ENCODE measurements at regions not wholly inside any gene's neighbourhood (a gene's known extent, or its start where the extent isn't known, plus 50 kb on each side); places are given as distances from the start of the nearest gene placed in this dataset.

GRCh38 chr2:7646661-7647060 lies 729.4 kb downstream of the RNF144A start:
- no peak for TF ChIP-seq EZH2phosphoT487 (IDR thresholded peaks at IDR 0.05; ENCODE audit: insufficient read depth, low read depth)
- no peak for TF ChIP-seq EZH2 (IDR thresholded peaks at IDR 0.05; ENCODE audit: insufficient read depth, poor library complexity, severe bottlenecking)
- 0 out of 2 replicates have a peak, but pooled peaks cover 3% of the 10 kb centered on the region for H3K27me3 ChIP-seq (replicated peaks; ENCODE audit: insufficient read depth)
- H3K4me2 ChIP-seq (ENCODE audit: unreplicated experiment), result no peak overlapping the region
- no peaks in the 10 kb centered on the region for H3K4me1 ChIP-seq (ENCODE audit: insufficient read depth)
- 67 to 71% methylated on average over 6 of the region's 6 CpGs for WGBS, 2 experiments (ENCODE audit: low coverage in 1 of 2, low lambda C conversion rate in 2 of 2, missing lambda C conversion rate in 2 of 2)
- no peak overlapping the region for H2AFZ ChIP-seq
- DNase-seq, result no peak
- no peak overlapping the region for H3K4me3 ChIP-seq
- no peak overlapping the region for H3K9ac ChIP-seq
- H3K79me2 ChIP-seq (ENCODE audit: insufficient read depth), result no peaks in the 10 kb centered on the region
- H4K20me1 ChIP-seq (ENCODE audit: insufficient read depth), result no peaks in the 10 kb centered on the region
- H3K27ac ChIP-seq, result no peak overlapping the region
- H3K9me2 ChIP-seq (ENCODE audit: insufficient read depth), result no peaks in the 10 kb centered on the region
- in situ Hi-C loops (cut with MboI), result no loop called here
- H3F3A ChIP-seq (ENCODE audit: insufficient read depth), result no peaks in the 10 kb centered on the region
- no peaks in the 10 kb centered on the region for H3K9me3 ChIP-seq (ENCODE audit: low read depth)
- no peaks in the 10 kb centered on the region for H3K36me3 ChIP-seq (ENCODE audit: low read depth)

- WGBS, 2 experiments (ENCODE audit: low coverage in 1 of 2, low lambda C conversion rate in 2 of 2, missing lambda C conversion rate in 2 of 2), result 39 to 44% methylated on average over 7 of the region's 7 CpGs
- no peaks in the 10 kb centered on the region for H3K9me2 ChIP-seq (ENCODE audit: insufficient read depth)
- no peak overlapping the region for H3K9ac ChIP-seq
- H3K27ac ChIP-seq, result no peak overlapping the region
- in situ Hi-C loops (cut with MboI), result no loop called here
- no peaks in the 10 kb centered on the region for H3K9me3 ChIP-seq (ENCODE audit: low read depth)
- DNase-seq, result no peak
- no peaks in the 10 kb centered on the region for H4K20me1 ChIP-seq (ENCODE audit: insufficient read depth)
- 0 out of 2 replicates have a peak, but pooled peaks cover 6% of the 10 kb centered on the region for H3K27me3 ChIP-seq (replicated peaks; ENCODE audit: insufficient read depth)
- no peaks in the 10 kb centered on the region for H3K4me1 ChIP-seq (ENCODE audit: insufficient read depth)
- no peak overlapping the region for H3K4me2 ChIP-seq (ENCODE audit: unreplicated experiment)
- no peaks in the 10 kb centered on the region for H3K79me2 ChIP-seq (ENCODE audit: insufficient read depth)
- H2AFZ ChIP-seq, result no peak overlapping the region
- TF ChIP-seq EZH2phosphoT487 (IDR thresholded peaks at IDR 0.05; ENCODE audit: insufficient read depth, low read depth) (no peak), EZH2 (IDR thresholded peaks at IDR 0.05; ENCODE audit: insufficient read depth, poor library complexity, severe bottlenecking) (no peak)
- H3F3A ChIP-seq (ENCODE audit: insufficient read depth), result no peaks in the 10 kb centered on the region
- no peak overlapping the region for H3K4me3 ChIP-seq
- H3K36me3 ChIP-seq (ENCODE audit: low read depth), result no peaks in the 10 kb centered on the region
Measured at GRCh38 chr2:7648221-7648795, 731.1 kb downstream of the RNF144A start.

- no peak overlapping the region for H3K4me2 ChIP-seq (ENCODE audit: unreplicated experiment)
- no peaks in the 10 kb centered on the region for H3K9me2 ChIP-seq (ENCODE audit: insufficient read depth)
- H3K36me3 ChIP-seq (ENCODE audit: low read depth), result no peaks in the 10 kb centered on the region
- H3K4me3 ChIP-seq, result no peak overlapping the region
- no peak overlapping the region for H2AFZ ChIP-seq
- H4K20me1 ChIP-seq (ENCODE audit: insufficient read depth), result no peaks in the 10 kb centered on the region
- H3F3A ChIP-seq (ENCODE audit: insufficient read depth), result no peaks in the 10 kb centered on the region
- H3K9me3 ChIP-seq (ENCODE audit: low read depth), result no peaks in the 10 kb centered on the region
- TF ChIP-seq EZH2 (IDR thresholded peaks at IDR 0.05; ENCODE audit: insufficient read depth, poor library complexity, severe bottlenecking) (no peak), EZH2phosphoT487 (IDR thresholded peaks at IDR 0.05; ENCODE audit: insufficient read depth, low read depth) (no peak)
- no peak overlapping the region for H3K9ac ChIP-seq
- DNase-seq, result no peak
- in situ Hi-C loops (cut with MboI), result no loop called here
- 0 out of 2 replicates have a peak, but pooled peaks cover 6% of the 10 kb centered on the region for H3K27me3 ChIP-seq (replicated peaks; ENCODE audit: insufficient read depth)
- H3K27ac ChIP-seq, result no peak overlapping the region
- no peaks in the 10 kb centered on the region for H3K79me2 ChIP-seq (ENCODE audit: insufficient read depth)
- no peaks in the 10 kb centered on the region for H3K4me1 ChIP-seq (ENCODE audit: insufficient read depth)
- 60 to 65% methylated on average over 6 of the region's 6 CpGs for WGBS, 2 experiments (ENCODE audit: low coverage in 1 of 2, low lambda C conversion rate in 2 of 2, missing lambda C conversion rate in 2 of 2)
Measured at GRCh38 chr2:7649461-7650228, 732.4 kb downstream of the RNF144A start.

GRCh38 chr2:7653617-7654016 lies 736.4 kb downstream of the RNF144A start:
- in situ Hi-C loops (cut with MboI), result no loop called here
- H3F3A ChIP-seq (ENCODE audit: insufficient read depth), result no peaks in the 10 kb centered on the region
- no peaks in the 10 kb centered on the region for H3K9me3 ChIP-seq (ENCODE audit: low read depth)
- no peak overlapping the region for H2AFZ ChIP-seq
- no peaks in the 10 kb centered on the region for H3K4me1 ChIP-seq (ENCODE audit: insufficient read depth)
- H3K36me3 ChIP-seq (ENCODE audit: low read depth), result no peaks in the 10 kb centered on the region
- H3K27ac ChIP-seq, result no peak overlapping the region
- no peak overlapping the region for H3K4me3 ChIP-seq
- no peak overlapping the region for H3K9ac ChIP-seq
- no peak overlapping the region for H3K4me2 ChIP-seq (ENCODE audit: unreplicated experiment)
- TF ChIP-seq EZH2 (IDR thresholded peaks at IDR 0.05; ENCODE audit: insufficient read depth, poor library complexity, severe bottlenecking) (no peak), EZH2phosphoT487 (IDR thresholded peaks at IDR 0.05; ENCODE audit: insufficient read depth, low read depth) (no peak)
- WGBS, 2 experiments (ENCODE audit: low coverage in 1 of 2, low lambda C conversion rate in 2 of 2, missing lambda C conversion rate in 2 of 2), result 53 to 64% methylated on average over 2 of the region's 2 CpGs
- DNase-seq, result no peak
- no peaks in the 10 kb centered on the region for H3K79me2 ChIP-seq (ENCODE audit: insufficient read depth)
- no peaks in the 10 kb centered on the region for H4K20me1 ChIP-seq (ENCODE audit: insufficient read depth)
- no peaks in the 10 kb centered on the region for H3K9me2 ChIP-seq (ENCODE audit: insufficient read depth)
- H3K27me3 ChIP-seq (replicated peaks; ENCODE audit: insufficient read depth), result 0 out of 2 replicates have a peak, but pooled peaks cover 3% of the 10 kb centered on the region

Data from GM23248 (cell line).